GM18508 (cell line): ENCODE measurements at regions not wholly inside any gene's neighbourhood (a gene's known extent, or its start where the extent isn't known, plus 50 kb on each side); places are given as distances from the start of the nearest gene placed in this dataset.

ENCODE experiments used
- ATAC-seq: cut with Tn5 transposase; IDR thresholded peaks from one replicate; pipeline ENCODE4 v1.9.1; 2021; ENCODE audit warnings: moderate number of reproducible peaks; ENCODE audit not compliant: insufficient read depth, unreplicated experiment

DNA sequence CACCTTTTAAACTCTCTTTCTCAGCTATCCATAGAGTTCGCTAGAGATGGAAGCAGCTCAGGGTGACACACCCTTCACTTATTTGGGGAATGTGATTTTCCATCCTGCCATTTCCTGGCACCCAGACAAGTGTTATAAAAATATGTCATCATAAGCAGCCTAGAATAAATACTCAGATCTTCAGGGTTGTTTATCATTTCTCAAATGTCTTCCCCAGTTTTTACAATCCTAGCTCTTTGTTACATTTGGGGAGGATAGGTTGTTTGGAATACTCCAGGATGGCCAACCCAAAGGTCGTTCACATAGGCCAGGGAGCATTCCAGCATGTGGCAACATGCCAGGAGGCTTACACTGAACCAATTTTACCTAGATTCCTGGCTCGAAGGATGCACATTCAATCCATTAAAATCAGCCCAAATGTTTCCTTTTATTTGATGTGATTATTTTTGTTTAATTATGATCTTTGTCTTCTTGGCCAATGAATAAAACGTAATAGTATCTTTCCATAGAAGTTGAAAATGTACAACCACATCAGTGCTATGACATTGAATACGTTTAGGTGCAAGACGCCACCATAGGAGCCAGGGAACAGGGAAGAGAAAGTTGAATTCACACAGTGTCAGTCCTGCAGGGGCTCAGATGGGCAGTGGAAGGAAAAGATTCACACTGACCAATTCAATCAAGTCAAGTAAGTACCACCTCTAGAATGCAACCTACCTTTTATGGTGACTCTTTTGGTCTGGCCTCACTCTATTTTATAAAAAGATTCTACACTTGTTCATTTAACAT, 537.7 kb upstream of the MDFIC2 start:
- no peak for ATAC-seq

DNA sequence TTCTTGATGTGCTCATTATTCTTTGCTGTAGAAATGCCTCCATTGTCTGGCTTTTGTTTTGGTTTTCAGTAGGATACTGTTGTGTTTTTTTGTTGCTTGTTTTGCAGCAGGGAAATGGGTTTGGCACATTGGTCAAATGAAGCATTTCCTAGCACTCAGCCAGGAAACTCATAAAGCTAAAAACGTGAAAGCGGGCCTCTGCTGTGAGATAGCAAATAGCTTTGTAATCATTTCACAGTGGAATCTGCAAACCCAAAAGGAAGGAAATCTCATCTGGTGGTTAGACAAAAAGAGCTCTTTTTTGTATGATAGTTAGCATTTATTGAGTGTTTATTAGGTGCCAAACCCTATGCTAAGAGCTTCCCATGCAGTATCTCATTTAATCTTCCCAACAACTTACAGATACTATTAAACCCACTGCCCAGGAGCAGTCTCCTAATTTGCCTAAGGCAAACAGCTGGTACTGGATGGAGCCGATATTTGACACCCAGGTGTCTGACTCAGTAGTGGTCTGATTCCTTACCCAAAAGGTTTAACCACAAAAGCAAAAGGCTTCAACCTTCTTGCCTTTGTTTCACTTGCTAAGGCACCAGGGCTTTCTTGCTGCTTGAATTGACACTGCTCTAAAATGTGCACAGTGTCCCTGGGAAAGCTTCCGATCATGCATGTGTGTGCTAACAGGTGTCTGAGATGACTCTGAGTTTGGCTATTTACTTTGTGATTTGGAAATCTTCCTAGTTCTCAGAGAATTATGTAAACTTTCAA, 527.9 kb upstream of the MDFIC2 start:
- no peak for ATAC-seq

DNA sequence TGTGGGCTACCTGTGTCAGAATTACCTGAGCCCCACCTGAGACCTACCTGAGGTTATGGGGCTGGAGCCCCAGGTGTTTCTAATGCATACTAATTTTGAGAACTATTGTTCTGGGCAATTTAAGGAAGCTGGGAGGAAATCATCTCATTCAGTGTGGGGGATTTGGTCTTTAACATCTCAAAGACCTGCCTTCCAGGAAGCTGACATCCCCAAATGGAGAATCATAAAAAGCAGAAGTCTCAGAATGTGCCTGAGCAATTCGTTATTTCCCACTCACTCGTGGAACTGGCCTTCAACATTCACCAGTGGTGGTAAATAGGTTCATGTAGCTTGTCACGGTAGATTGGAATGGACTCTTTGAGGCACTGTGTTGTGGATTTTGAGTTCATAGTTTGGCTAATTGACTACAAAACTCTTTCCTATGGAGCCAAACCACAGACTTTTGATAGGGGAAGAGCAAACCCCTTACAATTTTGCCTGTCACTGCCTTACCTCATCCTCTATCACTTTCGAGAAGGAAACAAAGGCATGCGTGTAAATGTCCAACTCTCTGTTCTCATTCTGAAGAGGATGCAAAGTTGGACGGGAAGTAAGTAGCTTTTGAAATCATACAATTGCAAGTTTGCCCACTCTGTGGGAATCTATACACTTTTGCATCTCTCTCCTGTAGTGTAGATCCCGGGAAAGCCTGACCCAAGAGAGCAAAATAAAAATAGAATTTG, 521.0 kb upstream of the MDFIC2 start:
- ATAC-seq, result no peak

DNA sequence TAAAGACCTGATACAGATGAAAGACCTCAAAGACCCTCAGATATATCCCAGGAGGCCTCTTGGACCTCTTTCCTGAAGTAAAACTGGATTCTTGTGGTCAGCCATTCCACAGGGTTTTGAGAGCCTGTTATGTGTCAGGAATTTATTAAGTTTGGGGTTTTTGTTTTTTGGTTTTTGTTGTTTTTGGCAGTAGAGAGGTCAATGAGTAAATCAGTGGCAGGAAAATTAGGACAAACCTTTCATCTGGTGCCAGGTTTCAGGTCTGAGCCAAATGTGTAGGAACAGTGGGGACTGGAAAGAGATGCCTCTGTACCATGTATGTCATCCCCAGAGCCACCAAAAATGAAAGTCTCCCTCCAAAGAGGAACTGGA, 520.4 kb upstream of the MDFIC2 start:
- no peak for ATAC-seq

DNA sequence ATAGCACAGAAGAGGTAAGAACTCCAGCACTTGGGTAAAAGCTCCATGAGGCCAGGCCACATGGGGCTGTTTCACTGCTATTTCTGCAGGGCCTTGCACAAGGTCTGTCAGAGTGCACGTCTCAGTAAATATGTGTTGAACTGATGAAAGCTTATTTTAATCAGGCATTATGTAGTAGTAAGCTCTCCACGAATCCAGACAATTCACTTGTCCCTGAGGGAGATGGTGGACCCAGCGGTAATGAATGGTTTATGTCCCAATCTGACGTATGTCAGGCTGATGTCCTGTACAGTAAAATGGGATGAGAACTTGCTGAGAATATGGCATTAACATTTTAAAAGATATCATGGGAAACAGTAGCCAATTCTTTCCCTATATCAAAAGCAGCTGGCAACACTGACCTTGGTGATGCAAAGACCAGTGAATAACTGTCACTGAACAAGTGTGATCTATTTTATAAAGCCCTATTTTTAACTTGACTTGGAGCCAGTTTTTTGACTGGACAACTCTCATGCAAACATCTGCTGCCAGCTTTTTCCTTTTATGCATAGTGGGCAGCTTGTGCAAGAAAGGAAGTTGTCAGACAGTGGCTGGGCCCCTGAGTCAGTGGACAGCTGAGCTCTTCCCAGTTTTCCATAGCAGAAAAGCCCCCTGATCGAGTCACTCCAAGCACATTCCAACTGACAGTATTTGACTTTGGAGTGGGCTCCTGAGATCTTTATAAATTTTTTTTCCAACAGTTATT, 519.8 kb upstream of the MDFIC2 start:
- ATAC-seq, result no peak

DNA sequence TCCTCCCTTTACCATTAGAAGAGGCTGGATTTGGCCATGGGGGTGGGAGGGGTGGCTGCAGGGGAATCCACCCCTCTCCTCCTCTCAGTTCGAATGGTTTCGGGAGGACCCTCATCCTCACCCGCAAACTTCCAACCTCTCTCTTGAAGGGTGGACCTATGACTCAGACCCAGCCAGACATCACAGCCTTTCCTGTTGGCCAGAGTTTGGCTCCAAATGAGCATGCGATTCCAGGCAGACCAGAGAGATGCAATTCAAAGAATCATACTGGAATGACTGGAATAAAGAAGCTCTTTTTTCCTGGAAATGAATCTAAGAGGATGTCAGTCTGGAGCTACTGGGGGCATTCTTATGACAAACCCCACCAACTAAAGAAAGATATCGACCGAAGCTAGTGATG, 516.7 kb upstream of the MDFIC2 start:
- ATAC-seq, result no peak

DNA sequence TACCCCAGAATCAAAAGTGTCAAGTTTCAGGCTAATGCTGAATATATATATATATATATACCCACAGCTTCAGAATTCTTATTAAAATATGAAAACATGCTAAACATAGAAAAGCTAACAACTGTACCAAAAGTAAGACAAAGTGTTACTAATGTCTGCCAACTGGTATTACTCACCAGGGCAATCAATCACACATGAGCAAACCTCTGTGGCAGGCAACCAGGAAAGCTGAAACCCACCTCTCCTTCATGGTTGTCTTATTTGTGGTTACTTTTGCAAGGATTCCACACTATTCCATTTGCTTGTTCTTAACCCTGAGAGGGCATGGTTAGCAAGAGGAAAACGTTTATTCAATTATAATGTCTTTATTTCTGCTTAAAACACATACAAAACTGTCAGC, 512.3 kb upstream of the MDFIC2 start:
- ATAC-seq, result no peak

DNA sequence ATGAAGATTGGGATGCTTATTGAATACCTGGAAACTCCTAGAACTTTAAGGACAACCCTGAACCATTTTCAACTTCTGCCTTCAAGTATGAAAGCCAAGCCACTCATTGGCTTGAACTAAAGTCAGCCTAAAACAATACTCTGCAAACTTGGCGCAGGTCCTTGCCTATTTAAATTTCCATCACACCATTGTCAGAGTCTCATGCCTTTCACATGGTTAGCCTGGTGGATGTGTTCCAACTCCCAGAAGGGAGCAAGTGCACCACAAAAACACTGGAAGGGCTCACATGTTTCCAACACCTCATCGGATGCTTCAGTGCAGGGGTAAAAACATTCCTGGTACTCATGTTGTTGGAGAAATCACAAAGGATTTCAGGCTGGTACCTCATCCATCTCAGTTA, 511.6 kb upstream of the MDFIC2 start:
- no peak for ATAC-seq

DNA sequence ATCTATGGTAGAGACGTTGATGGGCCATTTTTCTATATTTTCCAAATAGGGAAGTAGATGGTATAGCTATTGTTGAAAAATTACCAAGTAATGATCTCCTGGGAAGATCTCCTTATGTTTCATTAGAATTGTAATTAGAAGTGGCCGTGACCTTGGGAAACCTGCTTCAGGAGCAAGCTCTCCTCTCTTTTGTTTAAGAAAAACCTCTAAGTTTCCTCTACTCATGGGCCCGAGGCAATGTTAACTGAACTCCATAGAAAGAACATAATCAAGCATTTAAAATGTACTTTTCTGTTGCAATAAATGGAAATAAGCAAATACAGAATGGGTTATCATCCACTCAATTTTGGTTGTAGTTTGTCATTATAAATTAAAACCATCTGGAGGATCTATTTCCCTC, 511.2 kb upstream of the MDFIC2 start:
- no peak for ATAC-seq

DNA sequence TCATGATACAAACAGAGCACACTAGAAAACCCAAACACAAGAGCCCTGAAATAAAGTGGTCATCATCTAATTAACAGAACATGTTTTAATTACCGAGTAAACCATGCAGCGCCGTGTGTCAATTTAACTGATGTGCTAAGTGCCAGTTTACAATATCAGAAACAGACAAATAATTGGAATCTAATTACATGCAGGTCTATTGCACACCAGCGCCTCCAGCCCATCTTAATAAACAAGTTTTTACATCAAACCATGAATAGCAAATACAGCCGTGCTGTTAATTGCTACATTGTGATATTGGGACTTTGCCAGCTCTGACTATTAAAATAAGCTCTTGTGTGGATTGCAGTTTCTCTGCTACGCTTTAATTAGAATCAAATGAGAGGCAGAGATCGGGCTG, 510.2 kb upstream of the MDFIC2 start:
- no peak for ATAC-seq

DNA sequence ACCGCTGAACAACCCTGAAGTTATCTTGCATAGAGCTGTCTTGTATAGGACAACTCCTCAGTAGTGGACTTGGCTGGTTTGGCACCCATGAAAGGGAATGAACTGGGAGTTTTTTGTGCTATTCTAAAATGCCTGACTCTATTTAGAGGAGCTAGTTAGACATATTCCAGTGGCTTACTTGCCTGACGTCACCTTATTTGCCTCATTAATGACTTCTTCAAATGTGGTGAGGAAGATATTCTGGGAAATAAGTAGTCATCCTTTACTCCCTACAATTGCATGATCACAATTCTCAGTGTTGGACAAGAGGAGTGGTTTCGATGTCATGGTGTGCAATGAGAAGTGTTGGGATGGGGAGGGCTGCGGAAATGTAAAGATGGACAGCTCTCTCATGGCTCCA, 509.2 kb upstream of the MDFIC2 start:
- no peak for ATAC-seq

DNA sequence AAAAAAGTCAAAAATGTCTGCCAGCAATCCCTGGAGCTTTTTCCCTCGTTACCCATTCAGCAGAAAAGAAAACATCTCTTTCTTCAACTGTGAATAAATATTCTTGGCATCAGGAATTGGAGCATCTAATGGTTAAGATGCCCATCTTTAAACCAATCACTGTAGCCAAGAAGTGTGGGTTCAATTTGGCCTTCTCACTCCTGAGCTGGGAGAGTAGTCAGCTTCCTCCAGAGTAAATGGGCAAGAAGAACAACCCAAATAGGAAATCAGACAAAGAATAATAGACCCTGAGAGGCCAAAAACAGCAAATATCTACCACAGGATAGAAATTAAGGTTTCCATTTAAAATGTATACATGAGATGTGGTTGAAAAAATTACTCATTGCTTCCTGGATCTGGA, 508.0 kb upstream of the MDFIC2 start:
- ATAC-seq, result no peak

DNA sequence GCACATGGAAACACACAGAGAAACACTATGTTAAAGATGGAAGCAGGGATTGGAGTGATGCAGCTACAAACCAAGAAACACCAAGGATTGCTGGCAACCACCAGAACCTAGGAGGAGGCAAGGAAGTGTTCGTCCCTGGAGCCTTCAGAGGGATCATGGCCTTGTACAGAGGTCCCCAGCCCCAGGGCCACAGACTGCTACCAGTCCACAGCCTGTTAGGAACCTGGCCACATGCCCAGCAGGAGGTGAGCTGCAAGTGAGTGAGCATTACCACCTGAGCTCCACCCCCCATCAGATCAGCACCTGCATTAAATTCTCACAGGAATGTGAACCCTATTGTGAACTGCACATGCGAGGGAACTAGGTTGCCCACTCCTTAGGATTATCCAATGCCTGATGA, 505.7 kb upstream of the MDFIC2 start:
- ATAC-seq, result no peak

DNA sequence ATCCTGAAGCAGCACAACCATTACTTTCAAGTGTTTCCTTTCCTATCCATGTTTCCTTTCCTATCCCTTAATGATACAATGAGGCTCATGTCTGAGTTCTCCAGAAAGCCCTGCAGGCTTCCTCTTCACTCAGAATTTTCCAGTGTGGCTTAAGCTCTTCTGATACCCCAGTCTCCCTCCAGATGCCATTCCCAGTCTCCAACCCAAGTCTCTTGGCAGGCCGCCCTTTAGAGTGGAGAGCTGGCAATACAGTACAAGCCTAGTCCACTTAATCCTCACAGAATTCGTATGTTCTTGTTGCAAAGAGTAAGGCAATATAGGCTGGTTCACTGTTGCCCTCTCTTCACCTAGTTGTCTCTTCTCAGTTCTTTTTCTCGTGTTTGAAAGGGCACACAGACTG, 503.9 kb upstream of the MDFIC2 start:
- no peak for ATAC-seq

DNA sequence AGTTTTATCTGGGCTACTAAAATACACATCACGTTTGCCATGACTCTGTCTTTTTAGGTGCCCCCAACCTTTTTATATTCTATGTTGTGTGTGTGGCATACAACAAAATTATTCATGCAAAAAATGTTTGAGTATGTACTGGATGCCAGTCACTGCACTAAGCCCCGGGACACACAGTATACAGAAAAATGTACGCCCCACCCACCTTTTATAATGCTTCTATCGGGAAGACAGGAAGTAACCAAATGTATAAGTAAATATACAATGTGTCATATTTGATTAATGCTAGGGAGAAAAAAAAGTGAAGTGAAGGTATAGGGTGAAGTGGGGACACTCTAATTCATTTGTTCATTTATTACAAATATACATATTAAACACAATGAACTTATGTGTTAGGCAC, 503.4 kb upstream of the MDFIC2 start:
- no peak for ATAC-seq

DNA sequence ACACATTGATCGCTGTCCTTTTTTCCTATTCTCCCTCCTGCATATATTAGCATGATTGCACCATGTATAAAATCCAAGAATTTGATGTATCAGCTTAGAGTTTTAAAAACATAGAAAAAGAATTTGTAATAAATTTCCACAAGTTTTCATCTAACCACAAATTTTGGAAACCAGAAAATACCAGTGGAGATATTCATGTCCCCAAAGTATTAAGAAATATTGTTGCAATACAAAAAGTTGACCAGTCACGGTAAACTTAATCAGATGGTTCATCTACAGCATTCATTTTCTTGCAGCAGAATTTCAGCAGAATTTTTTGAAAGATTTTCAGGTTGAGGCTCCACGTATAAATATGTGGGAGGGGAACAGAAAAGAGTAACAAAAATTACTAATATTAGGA, 500.9 kb upstream of the MDFIC2 start:
- ATAC-seq, result no peak

DNA sequence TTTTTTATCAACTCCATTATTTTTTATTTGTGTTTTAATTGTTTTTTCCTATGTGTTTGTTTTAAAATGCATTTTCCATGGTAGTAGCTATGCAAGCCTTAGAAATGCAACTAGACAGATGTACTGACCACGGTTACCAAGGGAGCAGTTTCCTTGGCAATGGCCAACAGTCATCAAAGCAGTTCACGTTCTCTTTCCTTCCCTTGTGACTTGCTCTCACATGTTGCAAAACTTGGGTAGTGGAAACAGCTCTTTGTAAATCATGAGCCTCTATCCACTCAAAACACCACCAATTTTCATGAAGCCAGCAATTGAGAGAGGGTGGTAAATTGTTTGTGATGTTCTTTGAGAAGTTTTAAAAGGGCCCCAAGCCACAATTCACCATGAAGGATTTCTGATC, 499.4 kb upstream of the MDFIC2 start:
- ATAC-seq, result no peak

DNA sequence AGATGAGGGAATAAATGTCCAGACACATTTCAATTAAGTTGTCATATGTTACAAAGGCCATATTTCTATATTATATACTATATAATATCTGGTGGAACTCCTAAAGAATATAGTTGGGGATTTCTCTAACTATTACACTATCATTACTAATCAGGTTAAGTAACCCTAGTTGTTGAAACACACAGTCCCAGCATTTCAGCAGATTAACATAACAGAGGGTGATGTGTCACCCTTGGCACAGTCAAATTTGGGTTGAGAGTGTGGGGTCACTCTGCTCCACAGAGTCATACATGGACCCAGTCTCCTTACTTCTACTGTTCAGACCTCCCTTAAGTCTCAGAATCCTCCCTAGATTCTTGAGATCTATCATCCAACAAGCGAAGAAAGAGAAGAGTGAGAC, 496.4 kb upstream of the MDFIC2 start:
- ATAC-seq, result no peak

DNA sequence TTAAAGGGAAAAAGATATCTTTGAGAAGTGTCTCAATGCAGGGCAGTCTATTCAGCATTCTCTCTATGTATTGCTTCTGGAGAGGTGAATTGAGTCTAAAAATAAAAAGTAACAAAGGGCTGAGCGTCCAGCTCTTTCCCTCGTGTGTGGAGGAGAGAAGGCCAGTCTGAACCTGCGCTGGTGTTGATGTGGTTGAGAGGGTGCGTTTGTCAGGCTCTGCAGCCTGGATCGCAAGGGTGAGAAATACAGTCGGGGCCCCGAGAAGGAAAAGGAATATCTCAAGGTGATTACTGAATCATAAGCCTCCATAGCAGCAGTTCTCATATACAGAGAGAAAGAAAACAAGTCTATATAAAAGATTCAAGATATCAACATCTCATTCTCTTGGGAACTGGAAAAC, 494.1 kb upstream of the MDFIC2 start:
- no peak for ATAC-seq

DNA sequence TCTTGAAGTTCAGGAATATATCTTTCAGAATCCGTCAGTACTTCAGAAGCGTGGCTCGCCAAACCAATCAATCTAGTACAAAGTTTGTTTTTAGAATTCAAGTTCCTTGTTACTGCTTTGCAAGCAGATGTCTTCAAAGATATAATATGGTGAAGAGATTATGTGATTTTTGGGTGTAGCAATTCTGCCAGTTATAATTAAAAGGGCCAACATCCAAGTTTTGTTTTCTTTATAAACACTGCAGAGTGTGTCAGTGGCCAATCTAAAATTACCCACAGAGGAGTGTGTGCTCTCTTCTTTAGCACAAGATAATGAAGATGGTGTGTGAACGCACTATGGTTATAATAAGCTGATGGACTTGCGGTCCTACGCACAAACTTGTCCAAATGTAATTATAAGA, 493.6 kb upstream of the MDFIC2 start:
- ATAC-seq, result no peak
